NCI-H146 (cell line): ENCODE measurements at regions not wholly inside any gene's neighbourhood (a gene's known extent, or its start where the extent isn't known, plus 50 kb on each side); places are given as distances from the start of the nearest gene placed in this dataset.

Experiments
- DNase-seq: peaks from one replicate; lab custom pipeline; 2025; lab: John Stamatoyannopoulos, UW

- no peak for DNase-seq
Observed at GRCh38 chr3:161444694-161445077, 51.9 kb upstream of the OTOL1 start.

- DNase-seq = no peak
Observed at GRCh38 chr3:161443921-161444693, 52.5 kb upstream of the OTOL1 start.

GRCh38 chr3:161430307-161430706, 59.0 kb upstream of the SPTSSB start:
- DNase-seq = no peak

GRCh38 chr3:161427347-161427746, 56.0 kb upstream of the SPTSSB start:
- no peak for DNase-seq

- no peak for DNase-seq
Observed at GRCh38 chr3:161426758-161427157, 55.4 kb upstream of the SPTSSB start.

- DNase-seq = peak; percentile 56
Observed at GRCh38 chr3:161423911-161424522, 52.7 kb upstream of the SPTSSB start.

GRCh38 chr3:161422171-161422700, 50.9 kb upstream of the SPTSSB start:
- DNase-seq = no peak
